Neural progenitor cell (in vitro differentiated cells): ENCODE measurements at regions not wholly inside any gene's neighbourhood (a gene's known extent, or its start where the extent isn't known, plus 50 kb on each side); places are given as distances from the start of the nearest gene placed in this dataset.

Experiments used
- CTCF ChIP-seq: fragments of 200-600 bp; sonication (generic); IDR thresholded peaks from 2 replicates; pipeline ENCODE4 v1.5.1; 2017; ENCODE audit warnings: antibody characterized with exemption, mild to moderate bottlenecking
- EZH2 ChIP-seq: fragments of 200-600 bp; sonication (generic); IDR thresholded peaks from 2 replicates; pipeline ENCODE4 v1.6.1; 2017; ENCODE audit warnings: antibody characterized with exemption, mild to moderate bottlenecking, moderate library complexity

- TF ChIP-seq CTCF (no peak), EZH2 (no peak)
These were observed 385.4 kb upstream of the GYPC start for GRCh38 chr2:126270587-126270986.
